Activated B cell treated with CpG ODN at 0.5 μM for 24 hours (primary cell): ENCODE measurements at regions not wholly inside any gene's neighbourhood (a gene's known extent, or its start where the extent isn't known, plus 50 kb on each side); places are given as distances from the start of the nearest gene placed in this dataset.

Experiments used
- ATAC-seq: fragments of 200-7000 bp; cut with Tn5 transposase; one replicate; pipeline ENCODE4 v1.10.0; 2021; ENCODE audit warnings: low read depth, mild to moderate bottlenecking, moderate library complexity
- CTCF ChIA-PET: fragments of 350-600 bp; sonication (Branson Sonifier 250); formaldehyde crosslinking; loops from one replicate; lab custom pipeline; 2021; ENCODE audit warnings: antibody characterized with exemption; lab: Charles Lee
- POLR2A ChIA-PET: fragments of 350-600 bp; sonication (Branson Sonifier 250); formaldehyde crosslinking; loops from one replicate; lab custom pipeline; 2021; ENCODE audit warnings: antibody characterized with exemption; lab: Charles Lee
- DNase-seq: peaks from one replicate; pipeline ENCODE4 v3.0.0; 2022
- H3K27ac Mint-ChIP-seq: one replicate; pipeline ENCODE4 v1.8.0; 2020; ENCODE audit warnings: mixed read lengths
- H3K27me3 Mint-ChIP-seq: one replicate; pipeline ENCODE4 v1.8.0; 2021; ENCODE audit warnings: mixed read lengths
- H3K36me3 Mint-ChIP-seq: one replicate; pipeline ENCODE4 v1.8.0; 2021; ENCODE audit warnings: low read depth, mixed read lengths
- H3K4me1 Mint-ChIP-seq: one replicate; pipeline ENCODE4 v1.8.0; 2021; ENCODE audit warnings: mixed read lengths
- H3K4me3 Mint-ChIP-seq: one replicate; pipeline ENCODE4 v1.8.0; 2020; ENCODE audit warnings: mild to moderate bottlenecking, mixed read lengths
- H3K9me3 Mint-ChIP-seq: one replicate; pipeline ENCODE4 v1.8.0; 2020; ENCODE audit warnings: mixed read lengths
- intact Hi-C: fragments of 100-400 bp; cut with micrococcal nuclease; formaldehyde crosslinking; loops from one replicate; pipeline ENCODE4 v1.15.1; 2024
- TF ChIP-seq, protein P1 (sequence below): fragments of 200-600 bp; IDR thresholded peaks from one replicate; pipeline ENCODE4 v1.8.0; 2022; ENCODE audit warnings: antibody characterized with exemption, mild to moderate bottlenecking

DNA sequence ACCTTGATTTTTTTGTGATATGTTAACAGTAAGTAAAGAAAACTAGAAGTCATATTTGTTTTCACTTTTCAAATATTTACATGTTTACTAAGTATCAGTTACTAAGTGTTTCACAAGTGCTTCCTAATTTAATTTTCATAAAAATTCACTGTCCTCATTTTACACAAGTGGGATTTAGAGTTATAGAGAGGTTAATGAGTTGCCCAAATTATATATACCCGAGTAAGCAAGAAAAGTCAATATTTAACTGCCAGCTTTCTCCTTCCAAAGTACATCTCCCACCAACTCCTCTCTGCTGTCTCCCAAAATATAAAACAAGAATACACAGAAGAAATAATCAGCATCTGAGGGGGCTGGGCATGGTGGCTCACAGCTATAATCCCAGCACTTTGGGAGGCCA is 896.7 kb upstream of the ANO3 start:
- ATAC-seq (no peak), DNase-seq (no peak)
- Mint-ChIP-seq H3K27me3 (no peaks in the 10 kb centered on the region), H3K4me1 (no peaks in the 10 kb centered on the region), H3K4me3 (no peak overlapping the region), H3K36me3 (no peaks in the 10 kb centered on the region), H3K27ac (no peak overlapping the region), H3K9me3 (no peaks in the 10 kb centered on the region)
- intact Hi-C loops: no loop called here
- TF ChIP-seq, protein P1, sequence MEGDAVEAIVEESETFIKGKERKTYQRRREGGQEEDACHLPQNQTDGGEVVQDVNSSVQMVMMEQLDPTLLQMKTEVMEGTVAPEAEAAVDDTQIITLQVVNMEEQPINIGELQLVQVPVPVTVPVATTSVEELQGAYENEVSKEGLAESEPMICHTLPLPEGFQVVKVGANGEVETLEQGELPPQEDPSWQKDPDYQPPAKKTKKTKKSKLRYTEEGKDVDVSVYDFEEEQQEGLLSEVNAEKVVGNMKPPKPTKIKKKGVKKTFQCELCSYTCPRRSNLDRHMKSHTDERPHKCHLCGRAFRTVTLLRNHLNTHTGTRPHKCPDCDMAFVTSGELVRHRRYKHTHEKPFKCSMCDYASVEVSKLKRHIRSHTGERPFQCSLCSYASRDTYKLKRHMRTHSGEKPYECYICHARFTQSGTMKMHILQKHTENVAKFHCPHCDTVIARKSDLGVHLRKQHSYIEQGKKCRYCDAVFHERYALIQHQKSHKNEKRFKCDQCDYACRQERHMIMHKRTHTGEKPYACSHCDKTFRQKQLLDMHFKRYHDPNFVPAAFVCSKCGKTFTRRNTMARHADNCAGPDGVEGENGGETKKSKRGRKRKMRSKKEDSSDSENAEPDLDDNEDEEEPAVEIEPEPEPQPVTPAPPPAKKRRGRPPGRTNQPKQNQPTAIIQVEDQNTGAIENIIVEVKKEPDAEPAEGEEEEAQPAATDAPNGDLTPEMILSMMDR: no peak
- ChIA-PET POLR2A (no interaction called here), CTCF (no interaction called here)

DNA sequence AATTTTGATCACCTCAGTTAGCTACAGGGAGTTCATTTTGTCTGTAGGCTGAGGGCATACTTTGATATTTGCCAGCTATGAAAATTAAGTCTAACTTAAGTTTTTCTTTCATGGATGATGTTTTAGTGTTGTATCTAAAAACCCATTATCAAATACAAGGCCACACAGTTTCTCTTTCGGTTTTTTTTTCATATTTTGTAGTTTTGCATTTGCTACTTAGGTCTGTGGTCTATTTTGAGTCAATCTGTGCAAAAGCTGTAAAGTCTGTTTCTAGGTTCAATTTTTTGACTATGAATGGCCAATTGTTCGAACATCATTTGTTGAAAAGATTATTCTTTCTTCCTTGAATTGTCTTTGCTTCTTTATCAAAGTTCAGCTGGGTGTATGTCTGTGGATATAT is 895.6 kb upstream of the ANO3 start:
- Mint-ChIP-seq H3K36me3 (no peaks in the 10 kb centered on the region), H3K9me3 (no peaks in the 10 kb centered on the region), H3K27me3 (no peaks in the 10 kb centered on the region), H3K27ac (no peak overlapping the region), H3K4me1 (no peaks in the 10 kb centered on the region), H3K4me3 (no peak overlapping the region)
- CTCF ChIA-PET: no interaction called here
- TF ChIP-seq, protein P1: no peak
- ATAC-seq (no peak), DNase-seq (no peak)
- intact Hi-C loops: no loop called here
- POLR2A ChIA-PET: no interaction called here

DNA sequence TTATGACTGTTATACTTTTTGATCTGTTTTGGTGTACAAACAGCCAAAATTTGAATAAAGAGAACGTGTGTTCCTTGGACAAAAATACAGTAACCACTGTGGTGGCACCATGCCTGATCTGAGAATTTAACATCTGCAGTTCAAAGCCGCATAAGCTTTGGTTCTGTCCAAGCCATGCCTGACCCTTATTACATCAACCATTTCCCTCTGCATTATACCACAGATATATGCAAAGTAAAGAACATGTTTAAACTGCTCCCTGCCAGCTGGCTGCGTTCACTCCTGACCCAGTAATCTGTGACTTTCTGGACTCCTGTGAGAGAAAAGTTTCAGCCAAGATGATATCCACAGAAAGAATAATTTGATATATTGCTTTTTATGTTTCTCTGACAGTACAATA is 890.5 kb upstream of the ANO3 start:
- no peaks in the 10 kb centered on the region for H3K36me3 Mint-ChIP-seq
- TF ChIP-seq, protein P1: no peak
- ATAC-seq (no peak), DNase-seq (no peak)
- H3K4me1 Mint-ChIP-seq: no peaks in the 10 kb centered on the region
- ChIA-PET POLR2A (no interaction called here), CTCF (no interaction called here)
- H3K27ac Mint-ChIP-seq: no peak overlapping the region
- no peak overlapping the region for H3K4me3 Mint-ChIP-seq
- H3K9me3 Mint-ChIP-seq: no peaks in the 10 kb centered on the region
- no peaks in the 10 kb centered on the region for H3K27me3 Mint-ChIP-seq
- intact Hi-C loops: no loop called here

DNA sequence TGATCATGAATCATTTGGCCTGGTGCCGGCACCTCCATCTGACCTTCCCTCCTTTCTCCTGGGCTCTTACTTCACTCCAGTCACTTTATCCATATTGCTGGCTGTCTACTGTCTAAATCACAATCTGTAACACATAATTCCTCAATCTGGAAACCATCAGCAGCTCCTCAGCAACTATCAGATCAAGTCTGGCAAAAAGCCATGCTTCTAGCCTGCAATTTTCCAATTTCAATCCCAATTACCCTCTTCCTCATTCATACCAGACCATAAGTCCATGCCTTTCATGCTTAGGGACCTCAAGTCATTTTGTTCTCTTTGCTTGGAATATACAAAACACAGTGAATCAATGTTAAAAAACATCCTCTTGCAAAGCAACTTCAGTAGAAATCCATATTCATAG is 882.8 kb upstream of the ANO3 start:
- Mint-ChIP-seq H3K27ac (no peak overlapping the region), H3K4me3 (no peak overlapping the region), H3K9me3 (peaks cover 2% of the 10 kb centered on the region), H3K36me3 (no peaks in the 10 kb centered on the region), H3K27me3 (no peaks in the 10 kb centered on the region), H3K4me1 (no peaks in the 10 kb centered on the region)
- POLR2A ChIA-PET: no interaction called here
- CTCF ChIA-PET: no interaction called here
- DNase-seq (no peak), ATAC-seq (no peak)
- TF ChIP-seq, protein P1: no peak
- intact Hi-C loops: no loop called here

DNA sequence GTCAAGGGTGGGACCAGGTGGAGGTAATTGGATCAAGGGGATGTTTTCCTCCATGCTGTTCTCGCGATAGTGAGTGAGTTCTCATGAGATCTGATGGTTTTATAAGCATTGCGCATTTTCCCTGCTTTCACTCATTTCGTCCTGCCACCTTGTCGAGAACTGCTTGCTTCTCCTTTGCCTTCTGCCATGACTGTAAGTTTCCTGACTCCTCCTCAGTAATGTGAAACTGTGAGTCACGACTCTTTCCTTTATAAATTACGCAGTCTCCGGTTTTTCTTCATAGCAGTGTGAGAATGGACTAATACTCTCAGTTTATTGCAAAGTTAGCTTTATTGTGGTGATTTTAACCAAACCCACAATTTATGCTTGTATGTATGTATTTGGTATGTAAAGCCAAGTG is 878.5 kb upstream of the ANO3 start:
- Mint-ChIP-seq H3K4me1 (no peaks in the 10 kb centered on the region), H3K36me3 (no peaks in the 10 kb centered on the region), H3K9me3 (peaks cover 2% of the 10 kb centered on the region), H3K4me3 (no peak overlapping the region), H3K27me3 (no peaks in the 10 kb centered on the region), H3K27ac (no peak overlapping the region)
- ATAC-seq (no peak), DNase-seq (no peak)
- TF ChIP-seq, protein P1: no peak
- CTCF ChIA-PET: no interaction called here
- POLR2A ChIA-PET: no interaction called here
- intact Hi-C loops: no loop called here
